GM19035 (cell line): ENCODE measurements at regions not wholly inside any gene's neighbourhood (a gene's known extent, or its start where the extent isn't known, plus 50 kb on each side); places are given as distances from the start of the nearest gene placed in this dataset.
"Not testable (repeated sequence)": the region's sequence is repeated elsewhere in the genome, so short reads cannot be mapped to it uniquely, and the experiment has no call there.

Experiments used
- ATAC-seq: cut with Tn5 transposase; IDR thresholded peaks from one replicate; pipeline ENCODE4 v1.9.1; 2021; ENCODE audit not compliant: unreplicated experiment

DNA sequence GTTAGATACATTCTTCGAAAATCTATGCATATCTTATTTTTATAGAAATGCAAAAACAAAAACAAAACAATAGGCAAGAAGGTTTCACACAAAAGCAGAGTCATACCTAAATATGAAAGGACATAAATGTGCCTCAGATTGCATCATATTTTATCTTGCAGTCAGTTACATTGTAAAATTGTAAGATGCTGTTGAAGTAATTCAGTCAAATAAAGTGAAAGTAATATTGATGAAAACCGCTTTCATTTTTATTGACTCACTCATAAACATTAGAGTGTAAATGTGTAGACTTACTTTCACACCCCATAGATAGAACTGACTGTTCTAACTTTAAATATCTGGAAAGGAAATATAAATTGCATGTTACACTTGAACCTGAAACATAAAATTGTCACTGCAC is 931.5 kb upstream of the NUDT12 start:
- ATAC-seq: no peak

DNA sequence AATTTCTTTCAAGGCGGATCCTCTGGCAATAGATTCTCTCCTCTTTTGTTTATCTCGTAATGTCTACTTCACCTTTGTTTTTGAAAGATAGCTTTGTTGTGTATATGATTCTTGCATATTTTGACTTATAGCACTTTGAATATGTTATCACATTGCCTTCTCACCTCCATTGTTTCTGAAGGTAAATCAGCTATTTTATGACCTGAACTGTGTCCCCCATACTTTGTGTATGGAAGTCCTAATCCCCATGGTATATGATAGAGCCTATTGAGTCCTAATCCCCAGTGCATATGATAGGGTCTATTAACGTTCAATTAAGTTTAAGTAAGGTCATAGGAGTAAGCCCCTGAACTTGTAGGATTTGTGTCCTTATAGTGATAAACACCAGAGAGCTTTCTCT is 910.2 kb upstream of the NUDT12 start:
- no peak for ATAC-seq

DNA sequence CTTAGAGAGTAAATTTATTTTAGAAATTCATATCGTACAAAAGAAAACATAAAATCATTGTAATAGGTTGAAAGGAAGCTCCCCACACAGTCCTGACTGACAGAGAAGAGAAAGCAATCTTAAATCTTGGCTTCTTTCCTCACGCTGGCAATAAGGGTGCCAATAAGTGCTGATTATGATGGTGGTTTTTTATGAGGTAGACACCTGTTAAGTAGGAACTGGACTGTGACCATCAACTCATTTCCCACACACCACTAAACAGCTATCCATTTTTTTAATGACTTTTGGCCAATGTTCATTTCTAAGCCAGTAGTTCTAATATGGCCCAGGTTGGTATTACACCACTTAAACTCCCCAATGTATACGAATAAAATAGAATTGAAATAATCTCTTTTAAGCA is 893.5 kb upstream of the NUDT12 start:
- ATAC-seq: no peak

DNA sequence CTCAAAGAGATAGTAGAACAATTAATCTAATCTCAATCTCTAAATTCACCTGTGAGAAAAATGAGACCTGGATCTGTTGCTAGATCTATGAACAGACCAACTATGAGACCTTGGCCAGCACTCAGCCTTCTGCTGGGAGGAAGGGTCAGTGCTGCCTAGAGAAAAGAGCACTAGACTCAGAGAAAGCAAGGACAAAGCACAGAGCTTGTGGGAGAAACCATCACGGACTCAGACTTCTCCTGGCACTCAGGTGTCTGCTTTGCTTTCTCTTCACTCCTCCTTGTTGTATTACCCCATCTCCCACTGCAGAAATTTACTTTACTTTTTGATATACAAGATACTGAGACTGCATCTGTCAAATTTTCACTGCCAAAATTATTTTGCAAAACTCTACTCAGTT is 890.0 kb upstream of the NUDT12 start:
- no peak for ATAC-seq

DNA sequence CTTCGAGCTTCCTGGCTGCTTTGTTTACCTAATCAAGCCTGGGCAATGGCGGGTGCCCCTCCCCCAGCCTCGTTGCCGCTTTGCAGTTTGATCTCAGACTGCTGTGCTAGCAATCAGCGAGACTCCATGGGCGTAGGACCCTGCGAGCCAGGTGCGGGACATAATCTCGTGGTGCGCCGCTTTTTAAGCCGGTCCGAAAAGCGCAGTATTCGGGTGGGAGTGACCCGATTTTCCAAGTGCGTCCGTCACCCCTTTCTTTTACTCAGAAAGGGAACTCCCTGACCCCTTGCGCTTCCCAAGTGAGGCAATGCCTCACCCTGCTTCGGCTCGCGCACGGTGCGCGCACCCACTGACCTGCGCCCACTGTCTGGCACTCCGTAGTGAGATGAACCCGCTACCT is 889.3 kb upstream of the NUDT12 start:
- not testable (repeated sequence) for ATAC-seq

DNA sequence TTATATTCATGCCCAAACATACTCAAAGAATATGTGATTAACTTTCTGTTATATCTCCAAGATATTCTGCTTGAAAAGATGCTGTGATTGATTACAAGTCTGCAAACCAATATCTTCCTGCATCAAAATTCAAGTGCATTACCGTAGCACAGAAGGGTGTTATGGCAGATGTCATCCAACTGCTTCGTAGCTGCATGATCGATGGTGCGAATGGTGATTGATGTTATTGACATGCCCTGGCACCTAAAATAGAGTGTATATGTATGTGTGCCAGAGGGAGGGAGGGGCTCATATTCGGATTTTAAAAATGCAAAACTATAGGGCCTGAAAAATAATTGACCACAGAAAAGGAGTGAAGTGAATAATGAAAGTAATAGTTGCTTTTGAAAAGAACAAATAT is 882.1 kb upstream of the NUDT12 start:
- no peak for ATAC-seq

DNA sequence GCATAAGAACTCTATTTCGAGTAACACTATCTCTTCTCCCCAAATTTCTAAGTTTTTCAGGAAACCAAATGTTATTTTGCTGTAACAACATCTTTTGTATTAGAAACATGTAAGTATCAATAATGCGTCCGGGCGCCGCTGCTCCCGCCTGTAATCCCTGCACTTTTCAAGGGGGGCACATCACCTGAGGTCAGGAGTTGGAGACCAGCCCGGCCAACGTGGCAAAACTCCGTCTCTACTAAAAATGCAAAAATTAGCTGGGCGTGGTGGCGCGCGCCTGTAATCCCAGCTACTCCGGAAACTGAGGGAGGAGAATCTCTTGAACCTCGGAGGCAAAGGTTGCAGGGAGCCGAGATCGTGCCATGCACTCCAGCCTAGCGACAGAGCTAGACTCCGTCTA is 881.1 kb upstream of the NUDT12 start:
- ATAC-seq: no peak

DNA sequence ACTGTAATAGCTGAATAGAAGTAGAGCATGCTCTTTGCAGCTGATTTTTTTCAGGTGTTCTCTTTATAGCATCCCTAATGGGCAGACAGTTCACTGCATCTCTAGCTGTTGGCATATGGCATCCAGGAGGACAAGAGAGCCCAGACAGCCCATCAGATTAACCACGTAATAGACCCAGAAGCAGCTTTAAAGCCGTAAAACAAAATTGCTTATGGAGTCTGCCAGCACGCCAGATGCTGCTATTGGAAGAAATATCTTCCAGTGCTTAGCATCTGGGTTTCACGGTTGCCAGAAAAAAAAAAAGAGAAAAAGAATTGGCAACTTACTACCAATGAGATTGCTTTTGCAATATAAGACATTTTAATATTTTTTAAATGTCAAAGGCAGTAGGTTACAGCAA is 869.4 kb upstream of the NUDT12 start:
- ATAC-seq: no peak

DNA sequence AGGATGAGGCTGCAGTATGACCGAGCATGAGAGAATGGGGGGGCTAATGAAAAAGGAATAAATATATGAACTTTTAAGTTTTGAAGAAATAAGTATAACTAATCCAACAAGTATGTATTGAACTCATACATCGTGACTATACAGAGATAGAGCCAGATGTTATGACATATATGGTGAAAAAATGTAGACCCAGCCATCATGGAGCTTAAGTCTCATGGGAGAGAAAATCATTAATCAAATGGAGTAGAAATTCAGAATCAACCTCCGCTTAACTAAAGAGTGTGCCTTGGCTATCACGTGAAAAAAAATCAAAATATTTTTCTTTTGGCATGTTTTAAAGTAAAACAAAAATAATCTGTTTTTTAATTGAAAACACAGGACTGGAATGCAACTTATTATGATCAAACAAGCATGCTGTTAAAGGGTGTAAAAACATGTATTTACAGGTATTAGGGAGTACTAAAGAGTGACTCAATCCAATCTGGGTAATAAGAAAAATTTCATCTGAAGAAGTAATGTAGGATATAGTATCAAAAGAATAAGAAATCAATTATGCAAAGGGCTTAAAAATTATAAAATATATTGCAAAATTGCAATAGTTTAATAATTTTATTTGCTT is 868.5 kb upstream of the NUDT12 start:
- ATAC-seq: no peak

DNA sequence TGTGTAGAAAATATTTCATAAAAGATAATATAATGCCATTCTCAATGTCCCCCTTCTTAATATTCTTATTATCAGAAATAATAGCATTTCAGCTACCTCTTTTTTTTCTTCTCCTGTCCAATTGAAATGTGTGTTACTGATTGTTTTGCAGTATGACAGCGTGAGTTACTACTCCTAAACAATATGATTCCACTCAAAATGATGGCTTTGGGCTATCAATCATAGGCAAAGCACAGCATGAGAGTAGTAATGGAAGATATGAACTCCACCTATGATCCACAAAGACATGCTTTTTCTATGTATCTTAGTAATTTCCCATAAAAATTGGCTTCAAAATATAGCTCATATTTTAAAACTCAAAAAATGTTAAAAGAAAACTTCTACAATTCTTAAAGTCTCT is 867.3 kb upstream of the NUDT12 start:
- no peak for ATAC-seq

DNA sequence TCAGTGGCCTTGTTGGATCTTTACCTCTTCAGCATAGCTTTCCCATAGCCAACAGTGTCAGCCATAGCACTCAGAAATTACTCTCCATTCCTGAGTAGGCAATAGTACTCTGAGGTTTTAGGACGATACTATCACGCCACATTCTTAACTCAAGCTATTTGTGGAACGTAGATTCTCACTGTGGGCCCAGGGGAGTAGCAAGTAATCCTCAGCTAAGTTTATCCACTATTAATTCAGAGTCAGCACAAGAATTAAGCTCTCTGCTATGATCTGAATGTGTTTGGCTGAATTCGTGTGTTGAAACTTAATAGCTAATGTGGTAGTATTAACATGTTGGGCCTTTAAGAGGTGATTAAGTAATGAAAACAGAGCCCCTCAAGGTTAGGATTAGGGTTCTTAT is 858.8 kb upstream of the NUDT12 start:
- no peak for ATAC-seq

DNA sequence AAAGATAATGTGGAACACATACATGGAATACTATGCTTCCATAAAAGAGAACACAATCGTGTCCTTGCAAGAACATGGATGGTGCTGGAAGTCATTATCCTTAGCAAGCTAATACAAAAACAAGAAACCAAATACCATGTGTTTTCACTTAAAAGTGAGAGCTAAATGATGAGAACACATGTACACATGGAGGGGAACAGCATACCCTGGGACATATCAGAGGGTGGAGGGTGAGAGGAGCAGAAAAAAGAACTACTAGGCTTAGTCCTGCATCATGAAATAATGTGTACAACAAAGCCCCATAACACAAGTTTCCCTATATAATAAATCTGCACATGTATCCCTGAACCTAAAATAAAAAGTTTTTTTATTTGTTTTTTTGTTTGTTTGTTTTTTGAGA is 855.5 kb upstream of the NUDT12 start:
- ATAC-seq: no peak

DNA sequence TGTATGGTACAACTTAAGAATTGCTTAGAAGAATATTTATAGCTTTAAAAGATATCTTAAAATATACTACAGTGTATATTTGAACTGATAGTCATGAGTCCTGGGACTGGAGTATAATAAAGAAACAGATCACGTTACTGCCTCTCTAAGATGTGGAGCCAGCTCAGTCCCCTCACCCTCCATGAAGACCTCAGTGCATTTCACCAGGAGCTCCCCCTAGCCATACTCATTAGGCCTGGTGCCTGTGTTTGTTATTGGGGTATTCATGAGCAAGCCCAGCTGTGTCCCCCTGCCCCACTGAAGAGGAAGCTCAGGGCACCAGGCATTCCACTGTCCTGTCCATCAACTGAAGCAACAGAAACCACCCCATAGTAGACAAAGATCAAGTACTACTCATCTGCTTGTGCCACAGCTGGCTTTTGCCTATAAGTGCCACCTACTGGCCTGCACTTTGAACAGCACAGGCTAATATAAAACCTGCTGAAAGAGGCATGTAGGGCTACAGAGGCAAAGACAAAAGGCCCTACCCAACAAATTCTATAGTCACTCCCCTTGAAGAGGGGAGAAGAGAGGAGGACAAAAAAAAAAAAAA is 850.2 kb upstream of the NUDT12 start:
- ATAC-seq: peak; percentile 90

DNA sequence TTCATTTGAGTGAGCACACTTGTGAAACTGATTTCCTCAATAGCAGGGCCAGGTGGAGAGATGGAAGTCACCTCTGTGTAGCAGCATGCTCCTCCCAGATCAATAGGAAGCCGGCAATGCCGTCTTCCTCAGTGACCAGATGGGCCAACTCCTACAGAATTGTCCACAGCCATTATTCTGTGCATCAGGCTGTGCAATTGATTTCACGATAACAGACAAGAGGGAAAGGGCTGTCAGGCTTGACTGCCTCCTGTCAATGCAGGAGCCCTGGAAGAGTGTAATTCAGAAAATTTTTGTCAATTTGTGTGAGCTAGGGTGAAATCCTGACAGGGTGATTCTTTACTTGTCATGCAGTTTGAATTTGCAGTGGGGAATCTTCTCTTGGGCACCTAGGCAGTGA is 838.4 kb upstream of the NUDT12 start:
- no peak for ATAC-seq

DNA sequence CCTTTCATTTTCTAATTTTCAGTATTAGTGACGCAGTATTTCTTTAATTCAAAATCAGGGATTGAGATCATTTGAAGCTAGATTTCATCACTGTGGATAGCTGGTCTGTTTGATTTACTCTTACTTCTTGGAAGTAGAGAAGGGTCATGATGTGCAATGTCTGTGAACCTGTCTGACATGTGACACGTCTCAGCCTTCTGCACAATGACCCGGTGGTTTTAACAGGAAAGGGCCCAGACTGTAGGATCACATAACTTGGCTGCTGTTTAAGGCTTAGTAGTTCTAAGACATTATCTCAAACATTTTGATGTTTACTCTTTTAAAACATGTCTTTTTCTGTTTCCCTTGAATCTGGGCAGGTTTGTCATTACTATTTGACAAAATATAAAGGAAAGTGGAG is 823.3 kb upstream of the NUDT12 start:
- no peak for ATAC-seq

DNA sequence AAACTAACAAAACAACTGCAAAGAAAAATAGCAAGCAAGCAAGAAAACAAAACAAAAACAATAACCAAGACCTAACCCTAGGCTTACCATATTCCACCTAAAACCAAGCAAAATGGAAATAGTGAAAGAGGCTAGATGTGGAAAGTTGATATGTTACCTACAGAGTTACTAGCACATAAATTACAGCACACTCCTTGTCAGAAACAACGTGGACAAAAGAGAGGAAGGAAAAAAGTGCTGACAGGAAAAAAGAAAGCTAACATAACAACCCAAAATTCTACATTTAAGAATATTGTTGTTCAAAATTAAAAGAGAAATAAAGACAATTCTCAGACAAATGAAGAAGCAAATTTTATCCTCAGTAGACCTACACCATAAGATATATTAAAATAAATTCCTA is 812.8 kb upstream of the NUDT12 start:
- no peak for ATAC-seq

DNA sequence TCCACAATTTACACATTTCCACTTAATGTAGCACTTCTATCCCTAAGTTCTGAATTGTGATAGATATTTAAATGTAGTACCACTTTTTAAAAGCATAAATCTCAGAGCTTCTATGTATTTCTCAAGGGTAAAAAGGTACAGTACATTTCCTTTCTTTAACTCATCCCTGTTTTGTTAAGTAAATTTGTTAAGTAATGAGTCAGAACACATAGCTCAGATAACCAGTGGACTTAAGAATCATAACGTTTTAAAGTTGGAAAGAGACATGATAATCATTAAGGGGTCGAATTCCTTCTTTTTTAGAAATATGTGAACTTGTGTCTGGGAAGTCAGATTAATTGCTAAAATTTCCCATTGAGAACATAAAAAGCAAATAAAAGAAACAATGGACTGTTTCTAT is 810.2 kb upstream of the NUDT12 start:
- ATAC-seq: no peak

DNA sequence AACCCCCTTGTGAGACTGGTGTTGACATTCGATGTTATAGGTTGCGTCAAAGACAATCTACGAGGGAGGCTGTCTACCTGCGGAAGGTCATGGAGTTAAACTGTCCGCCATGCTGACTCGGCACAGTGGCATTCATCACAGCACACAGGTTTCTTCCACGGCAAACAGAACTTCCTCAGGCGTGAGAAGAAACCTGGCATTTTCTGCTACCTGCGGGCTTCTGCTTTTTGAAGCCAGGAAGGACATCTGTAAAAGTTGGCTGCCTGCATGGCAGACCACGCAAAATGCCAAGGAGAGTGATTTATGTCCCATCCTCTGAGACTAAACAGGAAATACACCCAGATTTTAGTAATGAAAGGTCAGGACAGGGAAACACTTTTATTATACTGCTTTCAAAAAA is 809.8 kb upstream of the NUDT12 start:
- no peak for ATAC-seq

DNA sequence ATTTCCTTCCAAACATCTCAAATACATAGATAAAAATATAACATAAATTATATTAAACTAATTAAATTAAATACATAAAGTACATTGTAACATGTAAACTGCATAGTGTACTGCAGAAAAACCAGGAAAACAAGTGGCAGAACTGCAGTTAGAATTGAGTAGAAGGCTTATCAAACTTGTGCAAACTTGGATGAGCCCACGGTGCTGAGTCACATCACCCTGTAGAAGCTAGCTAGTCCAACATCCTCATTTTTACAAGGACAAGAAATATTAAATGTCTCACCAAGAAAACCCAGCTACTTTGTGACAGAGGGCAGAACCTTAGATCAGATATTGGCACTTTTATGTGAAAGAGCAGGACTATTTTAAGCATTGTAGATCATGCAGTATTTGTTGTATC is 807.9 kb upstream of the NUDT12 start:
- ATAC-seq: no peak

DNA sequence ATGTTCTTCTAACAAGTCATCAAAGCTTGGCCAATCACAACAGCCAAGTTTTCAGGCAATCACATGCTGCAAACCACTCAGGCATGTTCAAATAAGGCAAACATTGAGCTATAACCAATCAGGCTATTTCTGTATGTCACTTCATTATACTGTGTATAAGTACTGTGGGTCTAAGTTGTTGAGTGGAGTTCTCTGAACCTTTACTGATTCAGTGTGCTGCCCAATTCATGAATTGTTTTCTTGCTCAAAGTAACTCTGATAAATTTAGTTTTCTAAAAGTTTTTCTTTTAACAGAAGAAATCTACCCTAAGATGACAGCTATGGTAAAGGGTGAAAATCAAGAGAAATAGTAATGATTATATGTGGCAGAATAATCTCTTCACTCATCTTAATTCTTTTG is 805.4 kb upstream of the NUDT12 start:
- no peak for ATAC-seq

DNA sequence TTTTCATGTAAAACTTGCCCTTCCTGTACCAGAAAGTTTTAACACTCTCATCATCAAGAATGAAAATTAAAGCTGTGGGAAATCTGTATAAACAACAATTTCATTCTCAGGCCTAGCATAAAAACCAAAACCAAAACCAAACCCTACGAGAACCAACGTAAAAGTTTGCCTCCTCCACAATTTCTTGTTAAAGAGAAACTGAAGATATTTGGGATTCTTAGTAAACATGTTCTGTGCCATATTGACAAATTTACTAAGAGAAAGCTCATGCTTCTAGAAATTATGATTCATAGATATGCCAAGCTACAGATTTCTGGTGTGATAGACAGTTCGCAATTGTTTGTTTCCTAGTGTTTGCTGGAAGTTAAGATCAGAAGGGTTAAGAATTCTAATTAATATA is 801.0 kb upstream of the NUDT12 start:
- ATAC-seq: no peak

DNA sequence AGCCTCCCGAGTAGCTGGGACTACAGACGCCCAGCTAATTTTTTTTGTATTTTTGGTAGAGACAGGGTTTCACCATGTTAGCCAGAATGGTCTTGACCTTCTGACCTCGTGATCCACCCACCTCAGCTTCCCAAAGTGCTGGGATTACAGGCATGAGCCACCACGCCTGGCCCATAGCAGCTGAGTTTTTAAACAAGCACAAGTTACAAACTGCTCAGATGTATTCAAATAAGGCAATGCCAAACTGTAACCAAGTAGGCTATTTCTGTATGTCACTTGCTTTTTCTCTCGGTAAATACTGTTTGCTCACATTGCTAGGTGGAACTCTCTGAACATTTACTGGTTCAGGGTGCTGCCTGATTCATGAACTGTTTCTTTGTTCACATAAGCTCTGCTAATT is 799.3 kb upstream of the NUDT12 start:
- ATAC-seq: no peak

DNA sequence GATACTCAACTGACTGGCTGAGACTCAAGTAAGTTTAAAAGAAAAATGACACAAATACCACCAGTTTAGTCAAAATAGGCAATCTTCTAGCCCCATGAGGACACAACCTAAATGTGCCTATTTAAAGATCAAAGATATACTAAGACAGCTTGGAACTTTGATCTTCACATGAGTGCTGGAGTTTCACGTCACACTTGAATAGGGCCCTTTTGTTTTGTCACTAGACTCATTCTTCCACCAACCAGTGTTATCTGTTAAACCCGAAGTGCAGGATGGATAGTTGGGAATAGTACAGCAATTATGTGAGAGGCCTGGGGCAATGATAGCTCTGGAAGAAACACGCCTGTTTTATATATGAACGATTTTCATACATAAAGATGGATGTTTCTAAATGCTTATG is 792.8 kb upstream of the NUDT12 start:
- ATAC-seq: no peak
